ENCODE measurements at regions not wholly inside any gene's neighbourhood (a gene's known extent, or its start where the extent isn't known, plus 50 kb on each side); places are given as distances from the start of the nearest gene placed in this dataset.

DNA sequence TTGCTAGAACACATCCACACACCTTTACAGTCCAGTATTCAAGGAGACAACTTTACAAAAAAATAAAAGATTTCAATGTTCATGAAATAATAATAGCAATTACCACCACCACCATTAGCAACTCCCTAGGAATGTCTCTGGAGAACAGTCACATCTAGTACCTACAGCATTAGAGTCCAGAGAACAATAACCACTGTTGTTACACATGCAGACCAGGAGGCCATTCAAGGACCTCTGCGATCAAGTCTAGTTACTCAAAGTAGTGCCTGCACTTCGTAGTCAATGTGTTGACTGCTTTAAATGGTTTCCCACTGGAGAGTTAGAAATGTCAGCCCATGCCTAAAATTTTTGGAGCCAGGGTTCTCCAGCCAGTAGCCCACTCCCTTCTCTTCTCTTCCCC, 244.4 kb downstream of the DEPDC1B start:
- TF ChIP-seq, protein P1, sequence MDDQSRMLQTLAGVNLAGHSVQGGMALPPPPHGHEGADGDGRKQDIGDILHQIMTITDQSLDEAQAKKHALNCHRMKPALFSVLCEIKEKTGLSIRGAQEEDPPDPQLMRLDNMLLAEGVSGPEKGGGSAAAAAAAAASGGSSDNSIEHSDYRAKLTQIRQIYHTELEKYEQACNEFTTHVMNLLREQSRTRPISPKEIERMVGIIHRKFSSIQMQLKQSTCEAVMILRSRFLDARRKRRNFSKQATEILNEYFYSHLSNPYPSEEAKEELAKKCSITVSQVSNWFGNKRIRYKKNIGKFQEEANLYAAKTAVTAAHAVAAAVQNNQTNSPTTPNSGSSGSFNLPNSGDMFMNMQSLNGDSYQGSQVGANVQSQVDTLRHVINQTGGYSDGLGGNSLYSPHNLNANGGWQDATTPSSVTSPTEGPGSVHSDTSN (CRISPR knock-in tag; IDR thresholded peaks at IDR 0.05) = no peak
- TF ChIP-seq, protein P2, sequence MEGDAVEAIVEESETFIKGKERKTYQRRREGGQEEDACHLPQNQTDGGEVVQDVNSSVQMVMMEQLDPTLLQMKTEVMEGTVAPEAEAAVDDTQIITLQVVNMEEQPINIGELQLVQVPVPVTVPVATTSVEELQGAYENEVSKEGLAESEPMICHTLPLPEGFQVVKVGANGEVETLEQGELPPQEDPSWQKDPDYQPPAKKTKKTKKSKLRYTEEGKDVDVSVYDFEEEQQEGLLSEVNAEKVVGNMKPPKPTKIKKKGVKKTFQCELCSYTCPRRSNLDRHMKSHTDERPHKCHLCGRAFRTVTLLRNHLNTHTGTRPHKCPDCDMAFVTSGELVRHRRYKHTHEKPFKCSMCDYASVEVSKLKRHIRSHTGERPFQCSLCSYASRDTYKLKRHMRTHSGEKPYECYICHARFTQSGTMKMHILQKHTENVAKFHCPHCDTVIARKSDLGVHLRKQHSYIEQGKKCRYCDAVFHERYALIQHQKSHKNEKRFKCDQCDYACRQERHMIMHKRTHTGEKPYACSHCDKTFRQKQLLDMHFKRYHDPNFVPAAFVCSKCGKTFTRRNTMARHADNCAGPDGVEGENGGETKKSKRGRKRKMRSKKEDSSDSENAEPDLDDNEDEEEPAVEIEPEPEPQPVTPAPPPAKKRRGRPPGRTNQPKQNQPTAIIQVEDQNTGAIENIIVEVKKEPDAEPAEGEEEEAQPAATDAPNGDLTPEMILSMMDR (tag by site-specific recombination; IDR thresholded peaks at IDR 0.05) = no peak
- TF ChIP-seq ZNF571 (tag by site-specific recombination; IDR thresholded peaks at IDR 0.05) (no peak), SP2 (tag by site-specific recombination; IDR thresholded peaks at IDR 0.05) (no peak), ZNF785 (tag by site-specific recombination; IDR thresholded peaks at IDR 0.05) (no peak), HOXA7 (CRISPR knock-in tag; IDR thresholded peaks at IDR 0.05; ENCODE audit: borderline replicate concordance) (no peak), ZNF335 (tag by site-specific recombination; conservative IDR thresholded peaks at IDR 0.05) (no peak)
- TF ChIP-seq, protein P3, sequence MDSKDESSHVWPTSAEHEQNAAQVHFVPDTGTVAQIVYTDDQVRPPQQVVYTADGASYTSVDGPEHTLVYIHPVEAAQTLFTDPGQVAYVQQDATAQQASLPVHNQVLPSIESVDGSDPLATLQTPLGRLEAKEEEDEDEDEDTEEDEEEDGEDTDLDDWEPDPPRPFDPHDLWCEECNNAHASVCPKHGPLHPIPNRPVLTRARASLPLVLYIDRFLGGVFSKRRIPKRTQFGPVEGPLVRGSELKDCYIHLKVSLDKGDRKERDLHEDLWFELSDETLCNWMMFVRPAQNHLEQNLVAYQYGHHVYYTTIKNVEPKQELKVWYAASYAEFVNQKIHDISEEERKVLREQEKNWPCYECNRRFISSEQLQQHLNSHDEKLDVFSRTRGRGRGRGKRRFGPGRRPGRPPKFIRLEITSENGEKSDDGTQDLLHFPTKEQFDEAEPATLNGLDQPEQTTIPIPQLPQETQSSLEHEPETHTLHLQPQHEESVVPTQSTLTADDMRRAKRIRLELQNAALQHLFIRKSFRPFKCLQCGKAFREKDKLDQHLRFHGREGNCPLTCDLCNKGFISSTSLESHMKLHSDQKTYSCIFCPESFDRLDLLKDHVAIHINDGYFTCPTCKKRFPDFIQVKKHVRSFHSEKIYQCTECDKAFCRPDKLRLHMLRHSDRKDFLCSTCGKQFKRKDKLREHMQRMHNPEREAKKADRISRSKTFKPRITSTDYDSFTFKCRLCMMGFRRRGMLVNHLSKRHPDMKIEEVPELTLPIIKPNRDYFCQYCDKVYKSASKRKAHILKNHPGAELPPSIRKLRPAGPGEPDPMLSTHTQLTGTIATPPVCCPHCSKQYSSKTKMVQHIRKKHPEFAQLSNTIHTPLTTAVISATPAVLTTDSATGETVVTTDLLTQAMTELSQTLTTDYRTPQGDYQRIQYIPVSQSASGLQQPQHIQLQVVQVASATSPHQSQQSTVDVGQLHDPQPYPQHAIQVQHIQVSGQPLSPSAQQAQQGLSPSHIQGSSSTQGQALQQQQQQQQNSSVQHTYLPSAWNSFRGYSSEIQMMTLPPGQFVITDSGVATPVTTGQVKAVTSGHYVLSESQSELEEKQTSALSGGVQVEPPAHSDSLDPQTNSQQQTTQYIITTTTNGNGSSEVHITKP (tag by site-specific recombination; IDR thresholded peaks at IDR 0.05) = no peak
- TF ChIP-seq, protein P4, sequence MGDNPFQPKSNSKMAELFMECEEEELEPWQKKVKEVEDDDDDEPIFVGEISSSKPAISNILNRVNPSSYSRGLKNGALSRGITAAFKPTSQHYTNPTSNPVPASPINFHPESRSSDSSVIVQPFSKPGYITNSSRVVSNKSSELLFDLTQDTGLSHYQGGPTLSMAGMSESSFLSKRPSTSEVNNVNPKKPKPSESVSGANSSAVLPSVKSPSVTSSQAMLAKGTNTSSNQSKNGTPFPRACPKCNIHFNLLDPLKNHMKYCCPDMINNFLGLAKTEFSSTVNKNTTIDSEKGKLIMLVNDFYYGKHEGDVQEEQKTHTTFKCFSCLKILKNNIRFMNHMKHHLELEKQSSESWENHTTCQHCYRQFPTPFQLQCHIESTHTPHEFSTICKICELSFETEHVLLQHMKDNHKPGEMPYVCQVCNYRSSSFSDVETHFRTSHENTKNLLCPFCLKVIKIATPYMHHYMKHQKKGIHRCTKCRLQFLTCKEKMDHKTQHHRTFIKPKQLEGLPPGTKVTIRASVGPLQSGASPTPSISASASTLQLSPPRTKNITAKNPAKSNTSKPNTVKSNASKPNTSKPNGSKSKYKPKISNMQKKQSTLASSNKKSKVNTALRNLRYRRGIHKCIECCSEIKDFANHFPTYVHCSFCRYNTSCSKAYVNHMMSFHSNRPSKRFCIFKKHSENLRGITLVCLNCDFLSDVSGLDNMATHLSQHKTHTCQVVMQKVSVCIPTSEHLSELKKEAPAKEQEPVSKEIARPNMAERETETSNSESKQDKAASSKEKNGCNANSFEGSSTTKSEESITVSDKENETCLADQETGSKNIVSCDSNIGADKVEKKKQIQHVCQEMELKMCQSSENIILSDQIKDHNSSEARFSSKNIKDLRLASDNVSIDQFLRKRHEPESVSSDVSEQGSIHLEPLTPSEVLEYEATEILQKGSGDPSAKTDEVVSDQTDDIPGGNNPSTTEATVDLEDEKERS (tag by site-specific recombination; IDR thresholded peaks at IDR 0.05) = no peak
- TF ChIP-seq, protein P5, sequence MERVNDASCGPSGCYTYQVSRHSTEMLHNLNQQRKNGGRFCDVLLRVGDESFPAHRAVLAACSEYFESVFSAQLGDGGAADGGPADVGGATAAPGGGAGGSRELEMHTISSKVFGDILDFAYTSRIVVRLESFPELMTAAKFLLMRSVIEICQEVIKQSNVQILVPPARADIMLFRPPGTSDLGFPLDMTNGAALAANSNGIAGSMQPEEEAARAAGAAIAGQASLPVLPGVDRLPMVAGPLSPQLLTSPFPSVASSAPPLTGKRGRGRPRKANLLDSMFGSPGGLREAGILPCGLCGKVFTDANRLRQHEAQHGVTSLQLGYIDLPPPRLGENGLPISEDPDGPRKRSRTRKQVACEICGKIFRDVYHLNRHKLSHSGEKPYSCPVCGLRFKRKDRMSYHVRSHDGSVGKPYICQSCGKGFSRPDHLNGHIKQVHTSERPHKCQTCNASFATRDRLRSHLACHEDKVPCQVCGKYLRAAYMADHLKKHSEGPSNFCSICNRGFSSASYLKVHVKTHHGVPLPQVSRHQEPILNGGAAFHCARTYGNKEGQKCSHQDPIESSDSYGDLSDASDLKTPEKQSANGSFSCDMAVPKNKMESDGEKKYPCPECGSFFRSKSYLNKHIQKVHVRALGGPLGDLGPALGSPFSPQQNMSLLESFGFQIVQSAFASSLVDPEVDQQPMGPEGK (tag by site-specific recombination; IDR thresholded peaks at IDR 0.05) = no peak
